SK-N-SH treated with all-trans-retinoic acid at 6 μM for 48 hours (cell line): ENCODE measurements at regions not wholly inside any gene's neighbourhood (a gene's known extent, or its start where the extent isn't known, plus 50 kb on each side); places are given as distances from the start of the nearest gene placed in this dataset.

ENCODE experiments used
- ATAC-seq: fragments of 200-7000 bp; cut with Tn5 transposase; 3 replicates; pipeline ENCODE4 v1.9.1; 2020; ENCODE audit warnings: mild to moderate bottlenecking, moderate library complexity
- ARNTL ChIP-seq: fragments of 450-650 bp; formaldehyde crosslinking; IDR thresholded peaks from 2 replicates; pipeline ENCODE4 v1.5.0; 2020; ENCODE audit warnings: low read depth, mild to moderate bottlenecking, moderate library complexity, borderline replicate concordance
- CSDC2 ChIP-seq: fragments of 250-450 bp; sonication (Bioruptor Pico); IDR thresholded peaks from 2 replicates; pipeline ENCODE4 v1.5.0; 2020; ENCODE audit warnings: mild to moderate bottlenecking, moderate library complexity
- ESRRG ChIP-seq: fragments of 250-450 bp; sonication (Bioruptor Pico); IDR thresholded peaks from 2 replicates; pipeline ENCODE4 v1.6.1; 2021; ENCODE audit warnings: mild to moderate bottlenecking
- GLIS3 ChIP-seq: fragments of 250-450 bp; sonication (Bioruptor Pico); IDR thresholded peaks from 2 replicates; pipeline ENCODE4 v1.5.0; 2020; ENCODE audit warnings: mild to moderate bottlenecking, moderate library complexity
- ISL1 ChIP-seq: fragments of 250-450 bp; sonication (Bioruptor Pico); IDR thresholded peaks from 2 replicates; pipeline ENCODE4 v2.1.2; 2022; ENCODE audit warnings: mild to moderate bottlenecking, moderate library complexity
- OSR1 ChIP-seq: fragments of 250-450 bp; sonication (Bioruptor Pico); IDR thresholded peaks from 2 replicates; pipeline ENCODE4 v1.8.0; 2022; ENCODE audit warnings: moderate library complexity, mild to moderate bottlenecking, inconsistent platforms
- PPARA ChIP-seq: fragments of 250-450 bp; sonication (Bioruptor Pico); IDR thresholded peaks from 2 replicates; pipeline ENCODE4 v1.5.0; 2020; ENCODE audit warnings: mild to moderate bottlenecking, borderline replicate concordance
- RARB ChIP-seq: fragments of 250-450 bp; sonication (Bioruptor Pico); IDR thresholded peaks from 2 replicates; pipeline ENCODE4 v1.8.0; 2021; ENCODE audit warnings: mild to moderate bottlenecking, moderate library complexity
- SNAI2 ChIP-seq: fragments of 250-450 bp; sonication (Bioruptor Pico); IDR thresholded peaks from 2 replicates; pipeline ENCODE4 v1.5.0; 2020; ENCODE audit warnings: mild to moderate bottlenecking, moderate library complexity
- TCF4 ChIP-seq: fragments of 250-450 bp; sonication (Bioruptor Pico); IDR thresholded peaks from 2 replicates; pipeline ENCODE4 v1.8.0; 2021; ENCODE audit warnings: mild to moderate bottlenecking, moderate library complexity, borderline replicate concordance
- TOX ChIP-seq: fragments of 250-450 bp; sonication (Bioruptor Pico); IDR thresholded peaks from 2 replicates; pipeline ENCODE4 v1.8.0; 2021; ENCODE audit warnings: mild to moderate bottlenecking, moderate library complexity, borderline replicate concordance
- ZFP30 ChIP-seq: fragments of 450-650 bp; formaldehyde crosslinking; IDR thresholded peaks from 2 replicates; pipeline ENCODE4 v1.5.0; 2022; ENCODE audit warnings: mild to moderate bottlenecking, moderate library complexity
- ZNF70 ChIP-seq: fragments of 450-650 bp; formaldehyde crosslinking; IDR thresholded peaks from 2 replicates; pipeline ENCODE4 v1.5.0; 2020; ENCODE audit warnings: mild to moderate bottlenecking, moderate library complexity
- ZNF8 ChIP-seq: fragments of 450-650 bp; formaldehyde crosslinking; IDR thresholded peaks from 2 replicates; pipeline ENCODE4 v1.5.0; 2020; ENCODE audit warnings: mild to moderate bottlenecking, moderate library complexity
- TF ChIP-seq, protein P1 (sequence below): fragments of 250-450 bp; sonication (Bioruptor Pico); IDR thresholded peaks from 2 replicates; pipeline ENCODE4 v1.5.1; 2021; ENCODE audit warnings: mild to moderate bottlenecking, moderate library complexity
- TF ChIP-seq, protein P2 (sequence below): fragments of 250-450 bp; sonication (Bioruptor Pico); IDR thresholded peaks from 2 replicates; pipeline ENCODE4 v1.5.1; 2020; ENCODE audit warnings: low read depth, mild to moderate bottlenecking, moderate library complexity
- TF ChIP-seq, protein P3 (sequence below): fragments of 250-450 bp; sonication (Bioruptor Pico); IDR thresholded peaks from 2 replicates; pipeline ENCODE4 v1.8.0; 2020; ENCODE audit warnings: mild to moderate bottlenecking, moderate library complexity, borderline replicate concordance
- TF ChIP-seq, protein P4 (sequence below): fragments of 250-450 bp; sonication (Bioruptor Pico); IDR thresholded peaks from 2 replicates; pipeline ENCODE4 v1.8.0; 2021; ENCODE audit warnings: low read depth, mild to moderate bottlenecking, moderate library complexity, borderline replicate concordance
- TF ChIP-seq, protein P5 (sequence below): fragments of 250-450 bp; sonication (Bioruptor Pico); IDR thresholded peaks from 2 replicates; pipeline ENCODE4 v1.5.0; 2020; ENCODE audit warnings: mild to moderate bottlenecking, moderate library complexity

DNA sequence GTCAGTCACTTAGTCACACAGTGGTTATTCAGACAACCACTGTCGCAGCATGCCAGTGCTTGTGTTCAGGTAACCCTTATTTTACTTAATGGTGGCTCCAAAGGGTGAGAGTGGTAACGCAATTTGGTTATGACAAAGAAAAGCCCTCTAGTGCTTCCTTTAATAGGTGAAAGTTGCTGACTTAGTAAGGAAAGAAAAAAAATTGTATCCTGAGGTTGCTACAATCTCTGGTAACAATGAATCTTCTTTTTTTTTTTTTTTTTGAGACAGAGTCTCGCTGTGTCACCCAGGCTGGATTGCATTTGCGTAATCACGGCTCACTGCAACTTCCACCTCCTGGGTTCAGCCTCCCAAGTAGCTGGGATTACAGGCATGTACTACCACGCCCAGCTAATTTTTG, 64.5 kb downstream of the C11orf91 start:
- TF ChIP-seq, protein P1, sequence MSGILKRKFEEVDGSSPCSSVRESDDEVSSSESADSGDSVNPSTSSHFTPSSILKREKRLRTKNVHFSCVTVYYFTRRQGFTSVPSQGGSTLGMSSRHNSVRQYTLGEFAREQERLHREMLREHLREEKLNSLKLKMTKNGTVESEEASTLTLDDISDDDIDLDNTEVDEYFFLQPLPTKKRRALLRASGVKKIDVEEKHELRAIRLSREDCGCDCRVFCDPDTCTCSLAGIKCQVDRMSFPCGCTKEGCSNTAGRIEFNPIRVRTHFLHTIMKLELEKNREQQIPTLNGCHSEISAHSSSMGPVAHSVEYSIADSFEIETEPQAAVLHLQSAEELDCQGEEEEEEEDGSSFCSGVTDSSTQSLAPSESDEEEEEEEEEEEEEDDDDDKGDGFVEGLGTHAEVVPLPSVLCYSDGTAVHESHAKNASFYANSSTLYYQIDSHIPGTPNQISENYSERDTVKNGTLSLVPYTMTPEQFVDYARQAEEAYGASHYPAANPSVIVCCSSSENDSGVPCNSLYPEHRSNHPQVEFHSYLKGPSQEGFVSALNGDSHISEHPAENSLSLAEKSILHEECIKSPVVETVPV (CRISPR knock-in tag): no peak
- TF ChIP-seq ISL1 (no peak), TOX (CRISPR knock-in tag) (no peak), RARB (CRISPR knock-in tag) (no peak), ZNF70 (CRISPR knock-in tag) (no peak), ARNTL (no peak), ESRRG (no peak), ZFP30 (CRISPR knock-in tag) (no peak), GLIS3 (CRISPR knock-in tag) (no peak), TCF4 (CRISPR knock-in tag) (no peak), ZNF8 (CRISPR knock-in tag) (no peak), SNAI2 (CRISPR knock-in tag) (no peak), OSR1 (CRISPR knock-in tag) (no peak), PPARA (CRISPR knock-in tag) (no peak)
- TF ChIP-seq, protein P2, sequence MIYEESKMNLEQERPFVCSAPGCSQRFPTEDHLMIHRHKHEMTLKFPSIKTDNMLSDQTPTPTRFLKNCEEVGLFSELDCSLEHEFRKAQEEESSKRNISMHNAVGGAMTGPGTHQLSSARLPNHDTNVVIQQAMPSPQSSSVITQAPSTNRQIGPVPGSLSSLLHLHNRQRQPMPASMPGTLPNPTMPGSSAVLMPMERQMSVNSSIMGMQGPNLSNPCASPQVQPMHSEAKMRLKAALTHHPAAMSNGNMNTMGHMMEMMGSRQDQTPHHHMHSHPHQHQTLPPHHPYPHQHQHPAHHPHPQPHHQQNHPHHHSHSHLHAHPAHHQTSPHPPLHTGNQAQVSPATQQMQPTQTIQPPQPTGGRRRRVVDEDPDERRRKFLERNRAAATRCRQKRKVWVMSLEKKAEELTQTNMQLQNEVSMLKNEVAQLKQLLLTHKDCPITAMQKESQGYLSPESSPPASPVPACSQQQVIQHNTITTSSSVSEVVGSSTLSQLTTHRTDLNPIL (CRISPR knock-in tag): no peak
- TF ChIP-seq, protein P3, sequence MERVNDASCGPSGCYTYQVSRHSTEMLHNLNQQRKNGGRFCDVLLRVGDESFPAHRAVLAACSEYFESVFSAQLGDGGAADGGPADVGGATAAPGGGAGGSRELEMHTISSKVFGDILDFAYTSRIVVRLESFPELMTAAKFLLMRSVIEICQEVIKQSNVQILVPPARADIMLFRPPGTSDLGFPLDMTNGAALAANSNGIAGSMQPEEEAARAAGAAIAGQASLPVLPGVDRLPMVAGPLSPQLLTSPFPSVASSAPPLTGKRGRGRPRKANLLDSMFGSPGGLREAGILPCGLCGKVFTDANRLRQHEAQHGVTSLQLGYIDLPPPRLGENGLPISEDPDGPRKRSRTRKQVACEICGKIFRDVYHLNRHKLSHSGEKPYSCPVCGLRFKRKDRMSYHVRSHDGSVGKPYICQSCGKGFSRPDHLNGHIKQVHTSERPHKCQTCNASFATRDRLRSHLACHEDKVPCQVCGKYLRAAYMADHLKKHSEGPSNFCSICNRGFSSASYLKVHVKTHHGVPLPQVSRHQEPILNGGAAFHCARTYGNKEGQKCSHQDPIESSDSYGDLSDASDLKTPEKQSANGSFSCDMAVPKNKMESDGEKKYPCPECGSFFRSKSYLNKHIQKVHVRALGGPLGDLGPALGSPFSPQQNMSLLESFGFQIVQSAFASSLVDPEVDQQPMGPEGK (CRISPR knock-in tag): no peak
- TF ChIP-seq, all 23 proteins: peak for 0
- no peak for ATAC-seq

DNA sequence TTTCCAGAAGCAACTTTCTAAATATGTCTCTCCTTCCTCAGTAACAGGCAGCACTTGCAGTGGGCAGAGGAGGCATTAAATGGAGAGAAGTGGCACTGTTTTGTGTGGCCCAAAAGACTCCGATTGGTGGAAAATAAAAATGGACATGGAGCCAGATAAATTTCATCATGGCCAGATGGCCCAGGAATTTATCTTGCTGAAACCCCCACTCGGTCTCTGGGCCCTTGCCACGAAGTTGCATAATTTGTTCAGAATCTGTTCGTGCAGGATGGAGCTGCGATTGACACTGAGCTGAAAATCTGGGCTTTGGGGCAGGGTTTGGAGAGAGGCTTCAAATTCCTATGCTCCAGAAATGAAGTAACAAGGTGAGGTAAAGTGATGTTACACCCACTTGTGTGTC, 65.5 kb downstream of the C11orf91 start:
- no peak for ATAC-seq
- TF ChIP-seq CSDC2 (CRISPR knock-in tag): no peak
- TF ChIP-seq, protein P4, sequence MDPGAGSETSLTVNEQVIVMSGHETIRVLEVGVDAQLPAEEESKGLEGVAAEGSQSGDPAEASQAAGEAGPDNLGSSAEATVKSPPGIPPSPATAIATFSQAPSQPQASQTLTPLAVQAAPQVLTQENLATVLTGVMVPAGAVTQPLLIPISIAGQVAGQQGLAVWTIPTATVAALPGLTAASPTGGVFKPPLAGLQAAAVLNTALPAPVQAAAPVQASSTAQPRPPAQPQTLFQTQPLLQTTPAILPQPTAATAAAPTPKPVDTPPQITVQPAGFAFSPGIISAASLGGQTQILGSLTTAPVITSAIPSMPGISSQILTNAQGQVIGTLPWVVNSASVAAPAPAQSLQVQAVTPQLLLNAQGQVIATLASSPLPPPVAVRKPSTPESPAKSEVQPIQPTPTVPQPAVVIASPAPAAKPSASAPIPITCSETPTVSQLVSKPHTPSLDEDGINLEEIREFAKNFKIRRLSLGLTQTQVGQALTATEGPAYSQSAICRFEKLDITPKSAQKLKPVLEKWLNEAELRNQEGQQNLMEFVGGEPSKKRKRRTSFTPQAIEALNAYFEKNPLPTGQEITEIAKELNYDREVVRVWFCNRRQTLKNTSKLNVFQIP: no peak
- TF ChIP-seq, protein P1 (CRISPR knock-in tag): no peak

DNA sequence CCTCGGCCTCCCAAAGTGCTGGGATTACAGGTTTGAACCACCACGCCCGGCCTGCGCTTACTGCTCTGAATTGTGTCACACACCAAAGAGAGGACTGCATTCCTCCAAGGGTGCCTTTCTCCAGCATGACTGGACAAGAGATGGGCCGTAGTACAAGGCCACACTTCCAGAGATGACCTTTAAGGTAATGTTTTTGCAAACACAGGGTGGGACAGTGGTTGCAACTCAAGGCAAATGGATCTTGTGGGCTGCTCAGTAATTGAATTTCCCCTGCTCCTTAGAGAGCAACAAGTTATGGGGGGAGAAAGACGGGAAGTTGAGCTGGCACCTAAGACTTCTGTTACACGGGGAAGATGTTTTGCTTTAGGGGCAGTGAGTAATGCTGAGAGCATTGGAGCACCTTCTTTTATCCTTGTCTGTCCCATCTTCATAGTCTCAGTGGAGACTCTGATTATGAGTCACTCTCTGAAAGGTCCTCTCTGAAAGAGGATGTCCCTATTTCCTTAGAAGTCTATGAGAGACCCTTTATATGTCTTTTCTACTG, 66.3 kb downstream of the C11orf91 start:
- TF ChIP-seq ZNF8 (CRISPR knock-in tag) (no peak), OSR1 (CRISPR knock-in tag) (no peak), ZNF70 (CRISPR knock-in tag) (no peak), GLIS3 (CRISPR knock-in tag) (no peak), ZFP30 (CRISPR knock-in tag) (no peak), SNAI2 (CRISPR knock-in tag) (no peak), ESRRG (no peak)
- TF ChIP-seq, protein P5, sequence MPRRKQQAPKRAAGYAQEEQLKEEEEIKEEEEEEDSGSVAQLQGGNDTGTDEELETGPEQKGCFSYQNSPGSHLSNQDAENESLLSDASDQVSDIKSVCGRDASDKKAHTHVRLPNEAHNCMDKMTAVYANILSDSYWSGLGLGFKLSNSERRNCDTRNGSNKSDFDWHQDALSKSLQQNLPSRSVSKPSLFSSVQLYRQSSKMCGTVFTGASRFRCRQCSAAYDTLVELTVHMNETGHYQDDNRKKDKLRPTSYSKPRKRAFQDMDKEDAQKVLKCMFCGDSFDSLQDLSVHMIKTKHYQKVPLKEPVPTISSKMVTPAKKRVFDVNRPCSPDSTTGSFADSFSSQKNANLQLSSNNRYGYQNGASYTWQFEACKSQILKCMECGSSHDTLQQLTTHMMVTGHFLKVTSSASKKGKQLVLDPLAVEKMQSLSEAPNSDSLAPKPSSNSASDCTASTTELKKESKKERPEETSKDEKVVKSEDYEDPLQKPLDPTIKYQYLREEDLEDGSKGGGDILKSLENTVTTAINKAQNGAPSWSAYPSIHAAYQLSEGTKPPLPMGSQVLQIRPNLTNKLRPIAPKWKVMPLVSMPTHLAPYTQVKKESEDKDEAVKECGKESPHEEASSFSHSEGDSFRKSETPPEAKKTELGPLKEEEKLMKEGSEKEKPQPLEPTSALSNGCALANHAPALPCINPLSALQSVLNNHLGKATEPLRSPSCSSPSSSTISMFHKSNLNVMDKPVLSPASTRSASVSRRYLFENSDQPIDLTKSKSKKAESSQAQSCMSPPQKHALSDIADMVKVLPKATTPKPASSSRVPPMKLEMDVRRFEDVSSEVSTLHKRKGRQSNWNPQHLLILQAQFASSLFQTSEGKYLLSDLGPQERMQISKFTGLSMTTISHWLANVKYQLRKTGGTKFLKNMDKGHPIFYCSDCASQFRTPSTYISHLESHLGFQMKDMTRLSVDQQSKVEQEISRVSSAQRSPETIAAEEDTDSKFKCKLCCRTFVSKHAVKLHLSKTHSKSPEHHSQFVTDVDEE (CRISPR knock-in tag): no peak
- TF ChIP-seq, all 23 proteins: peak for 0
- ATAC-seq: peak; percentile 78
